Smooth muscle cell (in vitro differentiated cells): ENCODE measurements at regions not wholly inside any gene's neighbourhood (a gene's known extent, or its start where the extent isn't known, plus 50 kb on each side); places are given as distances from the start of the nearest gene placed in this dataset.

Experiments
- DNase-seq: peaks from one replicate; lab custom pipeline; 2025; ENCODE audit not compliant: unreplicated experiment; lab: John Stamatoyannopoulos, UW
- H2AFZ ChIP-seq: fragments of 200-600 bp; sonication (generic); 2 replicates; pipeline ENCODE4 v1.6.0; 2016; ENCODE audit warnings: antibody characterized with exemption, low read depth, mild to moderate bottlenecking
- H3F3A ChIP-seq: fragments of 200-600 bp; sonication (generic); 2 replicates; pipeline ENCODE4 v1.6.0; 2017; ENCODE audit warnings: antibody characterized with exemption, low read depth
- H3K27ac ChIP-seq: fragments of 200-600 bp; sonication (generic); 2 replicates; pipeline ENCODE4 v1.5.1; 2016; ENCODE audit warnings: low read depth, mild to moderate bottlenecking
- H3K27me3 ChIP-seq: fragments of 200-600 bp; sonication (generic); 2 replicates; pipeline ENCODE4 v1.6.1; 2016; ENCODE audit warnings: low read depth, mild to moderate bottlenecking
- H3K36me3 ChIP-seq: fragments of 200-600 bp; sonication (generic); 2 replicates; pipeline ENCODE4 v1.5.1; 2016; ENCODE audit warnings: low read depth
- H3K4me1 ChIP-seq: fragments of 200-600 bp; sonication (generic); 2 replicates; pipeline ENCODE4 v1.5.1; 2016; ENCODE audit warnings: low read depth
- H3K4me2 ChIP-seq: fragments of 200-600 bp; sonication (generic); 2 replicates; pipeline ENCODE4 v1.6.0; 2016; ENCODE audit warnings: mild to moderate bottlenecking
- H3K4me3 ChIP-seq: fragments of 200-600 bp; sonication (generic); 2 replicates; pipeline ENCODE4 v1.5.1; 2016; ENCODE audit warnings: mild to moderate bottlenecking
- H3K79me2 ChIP-seq: fragments of 200-600 bp; sonication (generic); 2 replicates; pipeline ENCODE4 v1.6.0; 2016; ENCODE audit warnings: low read depth, mild to moderate bottlenecking
- H3K9ac ChIP-seq: fragments of 200-600 bp; sonication (generic); 2 replicates; pipeline ENCODE4 v1.6.0; 2016; ENCODE audit warnings: low read depth
- H3K9me3 ChIP-seq: fragments of 200-600 bp; sonication (generic); replicated peaks from 2 replicates; pipeline ENCODE4 v1.5.1; 2016; ENCODE audit warnings: low read depth
- H4K20me1 ChIP-seq: fragments of 200-600 bp; sonication (generic); 2 replicates; pipeline ENCODE4 v1.6.0; 2016; ENCODE audit warnings: low read depth
- CTCF ChIP-seq: fragments of 200-600 bp; sonication (generic); IDR thresholded peaks from 2 replicates; pipeline ENCODE4 v1.5.1; 2017; ENCODE audit warnings: borderline replicate concordance, mild to moderate bottlenecking, antibody characterized with exemption; ENCODE audit not compliant: insufficient read depth, poor library complexity, severe bottlenecking
- WGBS: methylation state at CpG from one replicate; pipeline ENCODE4 v1.1.7; 2016; ENCODE audit warnings: low lambda C conversion rate; 5-methylcytosine and 5-hydroxymethylcytosine counted together

- no peaks in the 10 kb centered on the region for H3K9me3 ChIP-seq
- no peak for TF ChIP-seq CTCF
- H3F3A ChIP-seq, result no peaks in the 10 kb centered on the region
- H3K4me3 ChIP-seq, result no peak overlapping the region
- H3K9ac ChIP-seq, result no peak overlapping the region
- H2AFZ ChIP-seq, result no peak overlapping the region
- H3K4me1 ChIP-seq, result no peaks in the 10 kb centered on the region
- H3K27ac ChIP-seq, result no peak overlapping the region
- no peaks in the 10 kb centered on the region for H3K27me3 ChIP-seq
- H3K4me2 ChIP-seq, result no peak overlapping the region
- no peak for DNase-seq
- 98% methylated on average over 3 of the region's 3 CpGs for WGBS
- H4K20me1 ChIP-seq, result no peaks in the 10 kb centered on the region
- no peaks in the 10 kb centered on the region for H3K79me2 ChIP-seq
- H3K36me3 ChIP-seq, result no peaks in the 10 kb centered on the region
Measured at GRCh38 chr4:22196551-22196950, 248.0 kb upstream of the KCNIP4 start.

DNA sequence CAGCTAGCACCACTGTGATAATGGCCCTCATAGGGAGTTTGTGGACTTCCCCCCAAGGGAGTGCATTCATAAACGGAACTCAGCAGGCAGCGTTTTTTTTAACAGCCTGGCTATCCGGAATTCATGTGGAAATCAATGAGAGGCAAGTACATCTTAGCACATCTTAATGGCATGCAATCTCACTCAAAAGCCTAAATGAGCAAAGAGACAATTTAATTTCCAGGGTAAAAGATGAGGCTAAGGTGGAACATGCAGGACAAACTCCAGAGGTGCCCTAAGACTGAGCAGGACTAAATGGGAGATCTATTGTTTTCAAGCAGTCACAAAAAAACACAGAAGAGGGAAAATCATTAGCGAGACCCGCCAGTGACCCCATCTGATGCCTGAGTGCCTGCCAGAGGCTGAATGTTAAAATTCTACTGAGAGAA lies 243.5 kb upstream of the KCNIP4 start:
- no peaks in the 10 kb centered on the region for H3K27me3 ChIP-seq
- no peaks in the 10 kb centered on the region for H4K20me1 ChIP-seq
- H3K36me3 ChIP-seq, result no peaks in the 10 kb centered on the region
- no peaks in the 10 kb centered on the region for H3K9me3 ChIP-seq
- TF ChIP-seq CTCF, result no peak
- no peak for DNase-seq
- H2AFZ ChIP-seq, result no peak overlapping the region
- no peaks in the 10 kb centered on the region for H3K79me2 ChIP-seq
- H3K4me3 ChIP-seq, result no peak overlapping the region
- 46% methylated on average over 5 of the region's 5 CpGs for WGBS
- H3K9ac ChIP-seq, result no peak overlapping the region
- no peaks in the 10 kb centered on the region for H3F3A ChIP-seq
- no peak overlapping the region for H3K4me2 ChIP-seq
- no peaks in the 10 kb centered on the region for H3K4me1 ChIP-seq
- H3K27ac ChIP-seq, result no peak overlapping the region

DNA sequence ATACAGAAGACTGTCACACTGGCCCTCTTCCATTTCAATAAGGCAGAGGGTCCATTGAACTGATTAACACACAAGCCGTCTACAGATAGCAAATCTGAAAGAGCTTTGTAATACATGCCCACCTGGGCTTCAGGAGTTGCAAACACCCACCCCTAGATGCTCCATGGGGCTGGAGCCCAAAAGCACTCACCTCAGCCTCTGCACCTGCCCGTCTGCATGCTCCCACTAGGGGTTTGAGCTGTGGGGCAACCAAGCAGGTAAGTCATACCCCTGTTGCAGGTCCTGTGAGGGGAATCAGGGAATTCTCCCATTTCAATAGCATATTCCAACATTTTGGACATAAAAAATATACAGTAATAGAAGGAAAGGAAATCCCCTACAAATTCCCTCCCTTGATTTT lies 243.0 kb upstream of the KCNIP4 start:
- Histone ChIP-seq H4K20me1 (no peaks in the 10 kb centered on the region), H3K36me3 (no peaks in the 10 kb centered on the region), H3K27me3 (no peaks in the 10 kb centered on the region), H3K4me2 (no peak overlapping the region), H3K9ac (no peak overlapping the region), H3K4me3 (no peak overlapping the region), H3K27ac (no peak overlapping the region), H3F3A (no peaks in the 10 kb centered on the region), H3K9me3 (no peaks in the 10 kb centered on the region), H3K79me2 (no peaks in the 10 kb centered on the region), H2AFZ (no peak overlapping the region), H3K4me1 (no peaks in the 10 kb centered on the region)
- 84% methylated on average over 2 of the region's 2 CpGs for WGBS
- no peak for DNase-seq
- TF ChIP-seq CTCF, result no peak

- H2AFZ ChIP-seq, result no peak overlapping the region
- H3K79me2 ChIP-seq, result no peaks in the 10 kb centered on the region
- no peak overlapping the region for H3K9ac ChIP-seq
- H3K27me3 ChIP-seq, result no peaks in the 10 kb centered on the region
- DNase-seq, result no peak
- H3K36me3 ChIP-seq, result no peaks in the 10 kb centered on the region
- H3F3A ChIP-seq, result no peaks in the 10 kb centered on the region
- H3K4me2 ChIP-seq, result peak overlapping the region; percentile 42
- H3K27ac ChIP-seq, result no peak overlapping the region
- no peaks in the 10 kb centered on the region for H3K4me1 ChIP-seq
- H3K9me3 ChIP-seq, result no peaks in the 10 kb centered on the region
- H4K20me1 ChIP-seq, result no peaks in the 10 kb centered on the region
- TF ChIP-seq CTCF, result no peak
- WGBS, result 86% methylated on average over 1 of the region's 1 CpG
- H3K4me3 ChIP-seq, result no peak overlapping the region
Measured at GRCh38 chr4:22190855-22191254, 242.3 kb upstream of the KCNIP4 start.
